Chondrocyte (in vitro differentiated cells): ENCODE measurements at regions not wholly inside any gene's neighbourhood (a gene's known extent, or its start where the extent isn't known, plus 50 kb on each side); places are given as distances from the start of the nearest gene placed in this dataset.
A peak's percentile ranks its signal among the peaks of the same experiment; 100 is the strongest.

Experiments used
- DNase-seq: peaks from one replicate; pipeline ENCODE4 v3.0.0; 2021; ENCODE audit warnings: mixed read lengths, low spot score
- H3K27ac Mint-ChIP-seq: one replicate; pipeline ENCODE4 v1.8.0; 2021; ENCODE audit warnings: mild to moderate bottlenecking, moderate library complexity, mixed read lengths; ENCODE audit not compliant: unreplicated experiment
- H3K27me3 Mint-ChIP-seq: 2 replicates; pipeline ENCODE4 v1.8.0; 2021; ENCODE audit warnings: low read depth, mixed read lengths
- H3K36me3 Mint-ChIP-seq: 2 replicates; pipeline ENCODE4 v1.8.0; 2021; ENCODE audit warnings: low read depth, mixed read lengths
- H3K4me1 Mint-ChIP-seq: 2 replicates; pipeline ENCODE4 v1.8.0; 2021; ENCODE audit warnings: low read depth, mild to moderate bottlenecking, mixed read lengths
- H3K4me3 Mint-ChIP-seq: one replicate; pipeline ENCODE4 v1.8.0; 2021; ENCODE audit warnings: mild to moderate bottlenecking, moderate library complexity, mixed read lengths; ENCODE audit not compliant: unreplicated experiment
- H3K9me3 Mint-ChIP-seq: 2 replicates; pipeline ENCODE4 v1.8.0; 2021; ENCODE audit warnings: low read depth, mixed read lengths
- TF ChIP-seq, protein P1 (sequence below): fragments of 200-600 bp; sonication (generic); IDR thresholded peaks from 2 replicates; pipeline ENCODE4 v1.5.0; 2021; ENCODE audit warnings: antibody characterized with exemption, mild to moderate bottlenecking, moderate library complexity

DNA sequence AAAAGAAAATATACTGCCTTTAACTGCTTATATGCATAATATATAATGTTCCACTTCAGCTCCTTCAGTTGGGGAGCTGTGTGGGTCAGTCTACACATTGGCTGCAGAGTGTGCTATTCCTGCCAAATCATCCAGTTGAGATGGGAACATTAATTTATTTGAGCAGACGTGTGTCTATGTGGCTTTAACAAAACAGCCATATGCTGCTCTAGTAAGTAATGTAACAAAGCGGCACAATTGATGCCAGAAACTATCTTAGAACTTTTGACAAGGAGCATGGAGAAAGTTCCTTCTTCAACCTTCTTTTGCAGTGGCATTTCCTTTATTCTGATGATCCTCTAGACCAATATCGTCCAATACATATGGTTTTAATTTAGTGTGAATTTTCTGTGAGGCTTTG, 285.9 kb upstream of the C1orf87 start:
- Mint-ChIP-seq H3K9me3 (peaks cover 2% of the 10 kb centered on the region), H3K27me3 (peaks cover 2% of the 10 kb centered on the region), H3K36me3 (no peaks in the 10 kb centered on the region), H3K4me1 (no peaks in the 10 kb centered on the region), H3K4me3 (no peak overlapping the region), H3K27ac (no peak overlapping the region)
- no peak for DNase-seq
- TF ChIP-seq, protein P1, sequence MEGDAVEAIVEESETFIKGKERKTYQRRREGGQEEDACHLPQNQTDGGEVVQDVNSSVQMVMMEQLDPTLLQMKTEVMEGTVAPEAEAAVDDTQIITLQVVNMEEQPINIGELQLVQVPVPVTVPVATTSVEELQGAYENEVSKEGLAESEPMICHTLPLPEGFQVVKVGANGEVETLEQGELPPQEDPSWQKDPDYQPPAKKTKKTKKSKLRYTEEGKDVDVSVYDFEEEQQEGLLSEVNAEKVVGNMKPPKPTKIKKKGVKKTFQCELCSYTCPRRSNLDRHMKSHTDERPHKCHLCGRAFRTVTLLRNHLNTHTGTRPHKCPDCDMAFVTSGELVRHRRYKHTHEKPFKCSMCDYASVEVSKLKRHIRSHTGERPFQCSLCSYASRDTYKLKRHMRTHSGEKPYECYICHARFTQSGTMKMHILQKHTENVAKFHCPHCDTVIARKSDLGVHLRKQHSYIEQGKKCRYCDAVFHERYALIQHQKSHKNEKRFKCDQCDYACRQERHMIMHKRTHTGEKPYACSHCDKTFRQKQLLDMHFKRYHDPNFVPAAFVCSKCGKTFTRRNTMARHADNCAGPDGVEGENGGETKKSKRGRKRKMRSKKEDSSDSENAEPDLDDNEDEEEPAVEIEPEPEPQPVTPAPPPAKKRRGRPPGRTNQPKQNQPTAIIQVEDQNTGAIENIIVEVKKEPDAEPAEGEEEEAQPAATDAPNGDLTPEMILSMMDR = no peak

DNA sequence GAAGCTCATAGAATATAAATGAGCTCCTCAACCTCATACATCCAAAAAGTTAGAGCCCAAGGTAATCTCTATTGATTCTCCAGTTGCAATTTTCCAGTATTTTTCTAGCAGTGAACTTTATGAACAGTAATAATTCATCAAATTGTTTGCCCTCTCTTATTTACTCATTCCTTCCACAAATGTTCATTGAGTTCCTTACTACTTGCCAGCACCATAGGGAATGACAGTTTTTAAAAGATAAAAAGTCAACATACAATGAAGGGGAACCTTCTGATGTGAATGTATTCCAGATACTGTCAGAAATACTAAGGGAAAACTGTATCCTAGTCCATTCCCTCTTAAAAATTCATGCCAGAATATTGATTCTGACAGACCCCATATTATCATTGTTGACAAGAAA, 277.0 kb upstream of the C1orf87 start:
- Mint-ChIP-seq H3K9me3 (no peaks in the 10 kb centered on the region), H3K27ac (no peak overlapping the region), H3K27me3 (no peaks in the 10 kb centered on the region), H3K36me3 (no peaks in the 10 kb centered on the region), H3K4me1 (peaks cover 3% of the 10 kb centered on the region), H3K4me3 (no peak overlapping the region)
- DNase-seq = no peak
- TF ChIP-seq, protein P1 = no peak

DNA sequence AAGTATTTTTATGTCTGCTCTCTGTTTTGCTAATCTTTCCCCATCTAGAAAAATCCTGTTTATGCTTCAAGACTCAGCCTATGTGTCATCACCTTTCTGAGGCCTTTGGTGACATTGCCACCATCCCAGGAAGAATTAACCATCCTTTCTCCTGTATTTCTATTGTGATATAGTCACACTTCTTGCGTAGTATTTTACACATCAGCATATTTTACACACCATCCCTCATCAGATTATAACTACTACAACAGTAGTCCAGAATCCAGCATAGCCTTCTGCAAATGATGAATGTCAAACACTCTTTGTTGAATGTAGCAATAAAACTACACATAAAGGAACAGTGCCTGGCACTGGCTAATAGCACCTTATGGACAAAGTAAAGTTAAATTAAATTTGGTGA, 275.3 kb upstream of the C1orf87 start:
- Mint-ChIP-seq H3K36me3 (no peaks in the 10 kb centered on the region), H3K4me3 (no peak overlapping the region), H3K9me3 (no peaks in the 10 kb centered on the region), H3K27me3 (no peaks in the 10 kb centered on the region), H3K27ac (no peak overlapping the region), H3K4me1 (peaks cover 13% of the 10 kb centered on the region)
- no peak for DNase-seq
- TF ChIP-seq, protein P1 = no peak

DNA sequence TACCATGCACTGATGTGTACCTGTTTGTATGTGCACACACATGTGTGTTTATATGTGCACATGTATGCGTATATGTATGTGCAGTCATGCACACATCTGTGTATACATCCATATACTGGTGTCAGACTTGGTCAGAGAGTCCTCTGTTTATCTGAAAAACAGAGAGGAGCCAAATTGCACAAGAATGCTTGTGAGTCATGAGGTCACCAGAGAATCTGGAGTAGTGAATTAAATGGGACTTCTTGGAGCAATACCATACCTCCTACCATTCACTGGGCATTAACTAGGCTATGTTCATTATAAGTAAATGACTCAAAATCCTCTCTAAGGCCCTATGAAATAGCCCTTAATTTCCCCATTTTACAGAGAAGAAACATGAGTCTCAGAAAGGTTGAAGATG, 272.1 kb upstream of the C1orf87 start:
- TF ChIP-seq, protein P1 = no peak
- Mint-ChIP-seq H3K36me3 (no peaks in the 10 kb centered on the region), H3K27ac (no peak overlapping the region), H3K9me3 (no peaks in the 10 kb centered on the region), H3K4me3 (no peak overlapping the region), H3K4me1 (peaks cover 13% of the 10 kb centered on the region), H3K27me3 (no peaks in the 10 kb centered on the region)
- DNase-seq = no peak

DNA sequence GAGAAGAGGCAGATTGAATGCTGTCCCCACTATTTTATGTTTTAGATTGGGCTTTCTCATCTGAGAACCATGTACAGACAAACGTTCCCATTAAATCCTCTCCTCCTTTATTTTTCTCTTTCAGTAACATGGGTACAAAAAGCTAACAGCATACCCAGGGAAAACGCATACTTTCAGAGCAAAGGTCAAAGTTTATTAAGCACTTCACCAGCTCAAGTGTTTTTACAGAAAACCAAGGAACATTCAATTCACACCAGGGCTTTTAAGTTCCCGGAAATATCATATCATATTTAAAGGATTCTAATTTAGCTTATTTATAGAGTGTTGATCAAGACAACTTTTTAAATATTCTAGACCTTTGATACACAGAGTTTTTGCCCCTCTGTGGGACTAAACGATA, 271.5 kb upstream of the C1orf87 start:
- Mint-ChIP-seq H3K27me3 (no peaks in the 10 kb centered on the region), H3K4me3 (no peak overlapping the region), H3K4me1 (peaks cover 13% of the 10 kb centered on the region), H3K9me3 (no peaks in the 10 kb centered on the region), H3K36me3 (no peaks in the 10 kb centered on the region), H3K27ac (peak overlapping the region; percentile 38)
- DNase-seq = no peak
- TF ChIP-seq, protein P1 = no peak
